ENCODE measurements at regions not wholly inside any gene's neighbourhood (a gene's known extent, or its start where the extent isn't known, plus 50 kb on each side); places are given as distances from the start of the nearest gene placed in this dataset.

GRCh38 chr9:103900466-103900865 lies 193.6 kb upstream of the SMC2 start:
- Histone ChIP-seq H3K4me1 (ENCODE audit: control insufficient read depth in 1 of 2, insufficient read depth in 2 of 2, low read length in 2 of 2) (no peaks in the 10 kb centered on the region), H3K27me3 (ENCODE audit: insufficient read depth, low read length) (no peaks in the 10 kb centered on the region), H3K4me3 (replicated peaks in 1 of 2; ENCODE audit: low read depth in 1 of 2, low read length in 2 of 2) (no peak overlapping the region), H3K9me3 (ENCODE audit: control insufficient read depth in 1 of 2, insufficient read depth in 1 of 2, low read depth in 1 of 2, low read length in 2 of 2) (no peaks in the 10 kb centered on the region), H3K79me2 (ENCODE audit: insufficient read depth, low read length) (no peaks in the 10 kb centered on the region), H4K20me1 (ENCODE audit: insufficient read depth) (no peaks in the 10 kb centered on the region), H2AFZ (ENCODE audit: low read depth, low read length, poor library complexity, severe bottlenecking) (no peak overlapping the region), H3K9me2 (ENCODE audit: insufficient read depth) (no peaks in the 10 kb centered on the region), H3K4me2 (ENCODE audit: low read length) (no peak overlapping the region), H3K36me3 (ENCODE audit: control insufficient read depth in 1 of 2, insufficient read depth in 2 of 2, low read length in 2 of 2) (no peaks in the 10 kb centered on the region), H3K27ac (ENCODE audit: low read depth, low read length) (no peak overlapping the region), H3K9ac (ENCODE audit: low read length) (no peak overlapping the region)
- DNase-seq (ENCODE audit: low read depth, low spot score) (no peak), ATAC-seq (no peak)
- TF ChIP-seq SRF (IDR thresholded peaks at IDR 0.05; ENCODE audit: low read depth) (no peak), TCF7L2 (IDR thresholded peaks at IDR 0.05; ENCODE audit: borderline replicate concordance, extremely low read depth, insufficient read depth, insufficient read length) (no peak)
- ChIA-PET POLR2A (no interaction called here), CTCF (no interaction called here), RAD21 (ENCODE audit: low non-redundant PET in 1 of 2, low total read pairs in 2 of 2, uncharacterized antibody in 2 of 2, unreplicated experiment in 2 of 2) (no interaction called here)
- BruUV-seq (replicated peaks), result no TSS peak
- intact Hi-C loops (cut with micrococcal nuclease), result no loop called here

DNA sequence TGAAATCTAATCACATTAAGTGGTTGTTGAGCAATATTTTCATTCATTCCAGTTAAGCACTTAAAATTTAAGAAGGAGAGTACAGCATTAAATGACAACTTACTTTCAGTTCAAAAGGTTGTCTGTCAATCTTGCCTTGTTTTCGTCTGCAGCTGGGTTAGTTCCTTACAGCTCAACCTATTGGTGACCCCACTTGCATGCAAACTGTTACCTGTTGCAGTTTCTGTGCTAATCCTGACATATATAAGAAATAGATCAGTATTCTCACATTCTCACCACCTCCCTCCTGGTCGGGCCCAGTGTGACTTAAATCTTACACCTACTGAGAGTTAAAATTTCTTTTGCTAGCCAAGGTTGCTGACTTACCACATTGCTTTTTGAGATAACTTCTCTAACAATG lies 191.8 kb upstream of the SMC2 start:
- BruUV-seq (replicated peaks), result no TSS peak
- no peaks in the 10 kb centered on the region for H3K9me2 ChIP-seq (ENCODE audit: insufficient read depth)
- ChIA-PET RAD21 (ENCODE audit: low non-redundant PET in 1 of 2, low total read pairs in 2 of 2, uncharacterized antibody in 2 of 2, unreplicated experiment in 2 of 2) (no interaction called here), POLR2A (no interaction called here), CTCF (no interaction called here)
- no peak overlapping the region for H3K27ac ChIP-seq (ENCODE audit: low read depth, low read length)
- intact Hi-C loops (cut with micrococcal nuclease), result no loop called here
- no peaks in the 10 kb centered on the region for H3K4me1 ChIP-seq (ENCODE audit: control insufficient read depth in 1 of 2, insufficient read depth in 2 of 2, low read length in 2 of 2)
- H3K27me3 ChIP-seq (ENCODE audit: insufficient read depth, low read length), result no peaks in the 10 kb centered on the region
- H4K20me1 ChIP-seq (ENCODE audit: insufficient read depth), result no peaks in the 10 kb centered on the region
- no peak overlapping the region for H3K9ac ChIP-seq (ENCODE audit: low read length)
- H3K79me2 ChIP-seq (ENCODE audit: insufficient read depth, low read length), result no peaks in the 10 kb centered on the region
- TF ChIP-seq, protein P1, sequence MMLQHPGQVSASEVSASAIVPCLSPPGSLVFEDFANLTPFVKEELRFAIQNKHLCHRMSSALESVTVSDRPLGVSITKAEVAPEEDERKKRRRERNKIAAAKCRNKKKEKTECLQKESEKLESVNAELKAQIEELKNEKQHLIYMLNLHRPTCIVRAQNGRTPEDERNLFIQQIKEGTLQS (IDR thresholded peaks at IDR 0.05), result no peak
- TF ChIP-seq TCF7L2 (IDR thresholded peaks at IDR 0.05; ENCODE audit: borderline replicate concordance, extremely low read depth, insufficient read depth, insufficient read length), result no peak
- TF ChIP-seq CEBPB (IDR thresholded peaks at IDR 0.05; ENCODE audit: low read depth), result no peak
- TF ChIP-seq SRF (IDR thresholded peaks at IDR 0.05; ENCODE audit: low read depth), result no peak
- TF ChIP-seq, protein P2, sequence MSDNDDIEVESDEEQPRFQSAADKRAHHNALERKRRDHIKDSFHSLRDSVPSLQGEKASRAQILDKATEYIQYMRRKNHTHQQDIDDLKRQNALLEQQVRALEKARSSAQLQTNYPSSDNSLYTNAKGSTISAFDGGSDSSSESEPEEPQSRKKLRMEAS (IDR thresholded peaks at IDR 0.05), result no peak
- no peak for TF ChIP-seq POLR2AphosphoS5 (IDR thresholded peaks at IDR 0.05; ENCODE audit: low read depth, low read length)
- no peak for TF ChIP-seq EZH2phosphoT487 (IDR thresholded peaks at IDR 0.05; ENCODE audit: borderline replicate concordance)
- no peak for TF ChIP-seq RAD21 (IDR thresholded peaks at IDR 0.05; ENCODE audit: low read depth)
- no peak for TF ChIP-seq EGR1 (IDR thresholded peaks at IDR 0.05; ENCODE audit: low read depth)
- no peak for TF ChIP-seq ELF1 (IDR thresholded peaks at IDR 0.05; ENCODE audit: borderline replicate concordance, low read depth)
- TF ChIP-seq REST (IDR thresholded peaks at IDR 0.05; ENCODE audit: low read depth), result no peak
- no peak for TF ChIP-seq JUND (IDR thresholded peaks at IDR 0.05)
- no peak for TF ChIP-seq FOSL1 (IDR thresholded peaks at IDR 0.05; ENCODE audit: low read depth)
- TF ChIP-seq CTCF (IDR thresholded peaks at IDR 0.05 in 2 of 3, conservative IDR thresholded peaks at IDR 0.05 in 1 of 3; ENCODE audit: borderline replicate concordance in 1 of 3, insufficient read depth in 1 of 3, low read depth in 2 of 3, low read length in 2 of 3), result no peak
- no peak for TF ChIP-seq SIN3A (IDR thresholded peaks at IDR 0.05; ENCODE audit: low read depth)
- no peak for TF ChIP-seq POLR2A (IDR thresholded peaks at IDR 0.05; ENCODE audit: borderline replicate concordance, extremely low read depth, insufficient read depth, insufficient read length)
- TF ChIP-seq ZFX (IDR thresholded peaks at IDR 0.05), result no peak
- TF ChIP-seq SP1 (IDR thresholded peaks at IDR 0.05; ENCODE audit: low read depth), result no peak
- no peak overlapping the region for H3K4me3 ChIP-seq (replicated peaks in 1 of 2; ENCODE audit: low read depth in 1 of 2, low read length in 2 of 2)
- no peak overlapping the region for H2AFZ ChIP-seq (ENCODE audit: low read depth, low read length, poor library complexity, severe bottlenecking)
- no peaks in the 10 kb centered on the region for H3K9me3 ChIP-seq (ENCODE audit: control insufficient read depth in 1 of 2, insufficient read depth in 1 of 2, low read depth in 1 of 2, low read length in 2 of 2)
- no peak overlapping the region for H3K4me2 ChIP-seq (ENCODE audit: low read length)
- H3K36me3 ChIP-seq (ENCODE audit: control insufficient read depth in 1 of 2, insufficient read depth in 2 of 2, low read length in 2 of 2), result no peaks in the 10 kb centered on the region
- DNase-seq (ENCODE audit: low read depth, low spot score) (no peak), ATAC-seq (no peak)
